Rectal smooth muscle tissue (tissue), 1 donor: ENCODE measurements at regions not wholly inside any gene's neighbourhood (a gene's known extent, or its start where the extent isn't known, plus 50 kb on each side); places are given as distances from the start of the nearest gene placed in this dataset.
"Not testable (repeated sequence)": the region's sequence is repeated elsewhere in the genome, so short reads cannot be mapped to it uniquely, and the experiment has no call there.

Experiments used
- H3K27ac ChIP-seq: one replicate; pipeline ENCODE4 v1.7.0; 2013; ENCODE audit warnings: low read depth, low read length, inconsistent platforms
- H3K27me3 ChIP-seq: one replicate; pipeline ENCODE4 v1.7.0; 2013; ENCODE audit warnings: low read length; ENCODE audit not compliant: control insufficient read depth, insufficient read depth
- H3K36me3 ChIP-seq: one replicate; pipeline ENCODE4 v1.7.0; 2013; ENCODE audit warnings: low read length; ENCODE audit not compliant: control insufficient read depth, insufficient read depth
- H3K4me1 ChIP-seq: one replicate; pipeline ENCODE4 v1.7.0; 2013; ENCODE audit warnings: low read length; ENCODE audit not compliant: control insufficient read depth, insufficient read depth
- H3K4me3 ChIP-seq: one replicate; pipeline ENCODE4 v1.7.0; 2013; ENCODE audit warnings: low read length
- H3K9ac ChIP-seq: one replicate; pipeline ENCODE4 v1.7.0; 2013; ENCODE audit warnings: low read length

DNA sequence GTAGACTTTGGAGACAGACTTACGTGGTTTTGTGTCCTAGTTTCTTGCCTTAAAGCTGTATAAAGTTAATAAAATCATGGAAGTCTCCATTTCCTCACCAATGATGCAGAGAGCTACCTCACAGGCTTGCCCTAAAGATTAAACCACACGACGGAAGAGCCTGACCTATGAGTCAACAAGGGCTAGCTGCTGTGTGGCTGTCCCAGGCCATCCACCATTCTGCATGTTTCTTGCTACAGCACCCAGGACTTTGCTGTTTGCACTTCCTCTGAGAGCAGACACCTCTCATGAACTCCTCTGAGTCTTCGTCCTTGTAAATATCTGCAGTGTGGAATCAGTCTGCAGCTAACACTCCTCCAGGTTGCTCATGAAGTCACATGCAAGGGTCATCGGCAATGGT is 160.0 kb upstream of the TRIB2 start:
- H3K4me1 ChIP-seq, result peaks cover 5% of the 10 kb centered on the region
- no peaks in the 10 kb centered on the region for H3K27me3 ChIP-seq
- no peak overlapping the region for H3K9ac ChIP-seq
- H3K27ac ChIP-seq, result no peak overlapping the region
- H3K4me3 ChIP-seq, result no peak overlapping the region
- H3K36me3 ChIP-seq, result no peaks in the 10 kb centered on the region

DNA sequence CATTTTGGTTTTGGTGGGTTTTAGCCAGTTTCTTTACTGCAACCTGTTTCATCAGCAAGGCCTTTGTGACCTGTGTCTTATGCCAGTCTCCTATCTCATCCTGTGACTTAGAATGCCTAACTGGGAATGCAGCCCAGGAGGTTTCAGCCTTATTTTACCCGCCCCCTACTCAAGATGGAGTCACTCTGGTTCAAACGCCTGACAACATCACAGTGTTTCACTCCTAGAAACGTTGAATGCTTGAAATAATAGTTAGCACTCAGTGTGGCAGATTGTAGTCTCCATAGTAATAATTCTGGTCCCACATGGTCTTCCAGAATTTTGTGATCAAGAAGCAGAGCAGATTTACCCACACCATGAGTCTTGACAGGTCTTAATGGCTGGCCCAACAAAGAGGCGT is 159.0 kb upstream of the TRIB2 start:
- no peaks in the 10 kb centered on the region for H3K36me3 ChIP-seq

DNA sequence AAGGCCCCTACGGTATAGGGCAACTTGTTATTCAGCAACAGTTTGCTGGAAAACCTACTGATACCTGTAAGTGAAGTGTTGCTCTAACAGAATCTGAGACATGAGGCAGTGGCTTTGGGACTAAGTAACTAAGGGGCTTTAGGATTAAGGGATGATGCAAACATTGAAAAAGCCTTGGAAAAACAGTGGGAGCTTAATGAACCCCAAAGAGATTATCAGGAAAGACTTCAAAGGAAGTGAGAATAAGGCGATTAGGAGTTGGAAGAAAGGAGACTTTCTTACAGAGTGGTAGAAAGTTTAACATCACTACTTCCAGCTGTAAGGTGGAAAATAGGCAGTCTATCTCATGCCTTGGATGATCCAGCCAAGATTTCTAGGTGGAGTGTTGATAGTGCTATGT is 158.2 kb upstream of the TRIB2 start:
- peaks cover 5% of the 10 kb centered on the region for H3K4me1 ChIP-seq
- no peaks in the 10 kb centered on the region for H3K36me3 ChIP-seq
- no peaks in the 10 kb centered on the region for H3K27me3 ChIP-seq
- no peak overlapping the region for H3K9ac ChIP-seq
- no peak overlapping the region for H3K4me3 ChIP-seq
- H3K27ac ChIP-seq, result no peak overlapping the region

More for the DNA sequence above, 159.0 kb upstream of the TRIB2 start:
- no peak overlapping the region for H3K27ac ChIP-seq
- H3K27me3 ChIP-seq, result no peaks in the 10 kb centered on the region
- no peak overlapping the region for H3K4me3 ChIP-seq
- H3K9ac ChIP-seq, result no peak overlapping the region
- H3K4me1 ChIP-seq, result peaks cover 5% of the 10 kb centered on the region

DNA sequence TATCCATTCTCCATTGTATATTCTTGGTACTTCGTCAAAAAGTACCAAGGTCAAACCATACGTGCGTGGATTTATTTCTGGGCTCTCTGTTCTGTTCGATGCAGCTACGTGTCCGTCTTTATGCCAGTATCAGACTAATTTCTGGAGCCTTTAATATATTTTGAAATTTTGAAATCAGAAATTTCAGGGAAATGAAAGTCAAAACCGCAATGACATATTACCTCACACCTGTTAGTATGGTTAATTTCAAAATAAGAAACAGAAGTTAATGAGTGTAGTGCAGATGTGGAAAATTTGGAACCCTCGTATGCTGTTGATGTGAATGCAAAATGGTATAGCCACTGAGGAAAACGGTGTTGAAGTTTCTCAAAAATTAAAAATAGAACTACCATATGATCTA is 156.1 kb upstream of the TRIB2 start:
- H3K36me3 ChIP-seq, result no peaks in the 10 kb centered on the region
- H3K9ac ChIP-seq, result no peak overlapping the region
- H3K27ac ChIP-seq, result no peak overlapping the region
- no peaks in the 10 kb centered on the region for H3K27me3 ChIP-seq
- no peaks in the 10 kb centered on the region for H3K4me1 ChIP-seq
- H3K4me3 ChIP-seq, result no peak overlapping the region

DNA sequence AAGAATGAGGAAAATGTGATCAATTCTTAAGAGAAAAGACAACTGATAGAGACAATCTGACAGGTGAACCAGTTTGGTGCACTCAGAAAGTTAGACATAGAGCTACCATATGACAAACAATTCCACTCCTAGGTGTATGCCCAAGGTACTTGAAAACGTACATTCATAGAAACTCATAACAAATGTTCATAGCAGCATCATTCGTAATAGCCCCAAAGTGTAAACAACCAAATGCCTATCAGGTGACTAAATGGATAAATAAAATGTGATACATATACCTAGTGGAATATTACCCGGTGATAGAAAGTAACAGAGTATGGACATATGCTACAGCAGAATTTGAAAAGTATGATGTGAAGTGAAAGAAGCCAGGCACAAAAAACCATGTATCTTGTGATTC is 149.3 kb upstream of the TRIB2 start:
- Histone ChIP-seq H3K36me3 (no peaks in the 10 kb centered on the region), H3K9ac (no peak overlapping the region), H3K4me1 (no peaks in the 10 kb centered on the region), H3K27ac (no peak overlapping the region), H3K4me3 (no peak overlapping the region), H3K27me3 (no peaks in the 10 kb centered on the region)

DNA sequence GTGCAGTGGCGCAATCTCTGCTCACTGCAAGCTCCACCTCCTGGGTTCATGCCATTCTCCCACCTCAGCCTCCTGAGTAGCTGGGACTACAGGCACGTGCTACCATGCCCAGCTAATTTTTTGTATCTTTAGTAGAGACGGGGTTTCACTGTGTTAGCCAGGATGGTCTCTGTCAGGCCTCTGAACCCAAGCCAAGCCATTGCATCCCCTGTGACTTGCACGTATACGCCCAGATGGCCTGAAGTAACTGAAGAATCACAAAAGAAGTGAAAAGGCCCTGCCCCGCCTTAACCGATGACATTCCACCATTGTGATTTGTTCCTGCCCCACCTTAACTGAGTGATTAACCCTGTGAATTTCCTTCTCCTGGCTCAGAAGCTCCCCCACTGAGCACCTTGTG is 147.2 kb upstream of the TRIB2 start:
- H3K27me3 ChIP-seq, H3K4me3 ChIP-seq, H3K27ac ChIP-seq, H3K9ac ChIP-seq, H3K4me1 ChIP-seq, H3K36me3 ChIP-seq: not testable (repeated sequence)

DNA sequence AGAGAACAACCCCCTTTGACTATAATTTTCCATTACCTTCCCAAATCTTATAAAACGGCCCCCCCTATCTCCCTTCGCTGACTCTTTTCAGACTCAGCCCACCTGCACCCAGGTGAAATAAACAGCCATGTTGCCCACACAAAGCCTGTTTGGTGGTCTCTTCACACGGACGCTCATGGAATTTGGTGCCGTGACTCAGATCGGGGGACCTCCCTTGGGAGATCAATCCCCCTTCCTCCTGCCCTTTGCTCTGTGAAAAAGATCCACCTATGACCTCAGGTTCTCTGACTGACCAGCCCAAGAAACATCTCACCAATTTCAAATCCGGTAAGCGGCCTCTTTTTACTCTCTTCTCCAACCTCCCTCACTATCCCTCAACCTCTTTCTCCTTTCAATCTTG is 146.8 kb upstream of the TRIB2 start:
- not testable (repeated sequence) for H3K36me3 ChIP-seq, H3K4me1 ChIP-seq, H3K27me3 ChIP-seq, H3K27ac ChIP-seq, H3K9ac ChIP-seq, H3K4me3 ChIP-seq

DNA sequence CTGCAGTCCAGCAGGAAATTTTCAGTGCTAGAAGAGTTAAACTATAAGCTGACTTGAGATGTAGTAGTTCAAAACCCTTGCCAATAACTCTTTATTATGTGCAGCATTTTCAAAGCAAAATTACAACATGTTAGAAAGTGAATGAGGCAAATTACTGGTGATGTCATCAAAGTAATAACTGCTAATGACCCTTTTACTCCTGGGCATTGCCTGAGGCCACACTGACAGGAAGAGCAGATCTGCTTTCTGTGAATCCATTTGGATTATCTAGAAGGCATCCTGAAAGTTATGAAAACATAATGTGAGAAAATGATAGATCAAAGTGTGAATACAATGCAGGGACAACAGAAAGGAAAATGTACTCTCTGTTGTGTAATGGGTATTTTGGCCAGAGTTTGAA is 139.6 kb upstream of the TRIB2 start:
- Histone ChIP-seq H3K27me3 (no peaks in the 10 kb centered on the region), H3K9ac (no peak overlapping the region), H3K4me1 (no peaks in the 10 kb centered on the region), H3K36me3 (no peaks in the 10 kb centered on the region), H3K27ac (no peak overlapping the region), H3K4me3 (no peak overlapping the region)

DNA sequence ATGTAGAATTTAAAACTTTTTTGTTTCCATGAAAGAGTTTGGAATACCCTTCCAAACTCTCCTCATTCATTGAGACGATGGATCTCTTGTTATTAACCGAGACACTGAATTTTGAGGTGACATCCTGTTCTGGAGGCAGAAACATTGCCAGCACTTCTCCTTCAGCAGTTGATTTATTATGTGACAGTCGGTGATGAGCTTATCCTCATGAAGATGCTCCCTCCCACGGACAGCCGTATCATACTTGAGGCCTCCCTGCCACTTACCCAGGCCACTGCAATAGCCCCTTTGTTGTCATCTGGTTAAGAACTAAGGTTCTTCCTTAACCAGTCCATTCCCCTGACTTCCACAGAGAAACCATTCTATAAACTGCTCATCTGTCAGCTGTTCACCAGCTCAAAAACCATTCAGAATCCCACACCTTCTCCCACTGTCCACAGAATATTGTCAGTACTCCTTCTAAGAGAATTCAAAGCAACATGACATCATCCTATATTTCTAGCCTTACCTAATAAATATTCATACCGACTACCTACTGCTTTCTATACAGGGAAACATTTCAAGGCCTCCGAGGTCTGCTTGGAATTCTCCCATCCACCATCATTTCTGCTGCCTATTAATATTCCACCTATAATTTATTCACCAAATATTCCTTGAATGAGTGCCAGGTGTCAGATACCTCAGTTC is 139.0 kb upstream of the TRIB2 start:
- Histone ChIP-seq H3K4me1 (no peaks in the 10 kb centered on the region), H3K27ac (no peak overlapping the region)

DNA sequence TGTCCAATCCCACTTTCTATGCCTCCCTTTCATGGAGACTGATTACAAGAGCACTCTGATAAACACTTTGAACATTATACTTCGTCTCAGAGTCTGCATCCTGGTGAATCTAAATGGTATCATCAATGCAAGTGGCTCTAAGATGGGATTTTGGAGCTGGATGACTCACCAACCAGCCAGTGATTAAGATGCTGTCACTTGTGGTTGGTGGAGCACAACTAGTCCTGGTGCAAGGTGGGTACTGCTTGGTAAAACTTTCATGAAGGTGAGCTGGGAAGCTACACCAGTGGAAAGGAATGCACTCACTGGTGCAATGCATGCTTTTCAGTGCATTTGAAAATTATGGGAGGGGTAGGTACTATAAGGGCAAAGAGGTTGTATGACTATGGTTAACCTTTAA is 137.7 kb upstream of the TRIB2 start:
- no peaks in the 10 kb centered on the region for H3K4me1 ChIP-seq
- H3K27me3 ChIP-seq, result no peaks in the 10 kb centered on the region
- H3K27ac ChIP-seq, result no peak overlapping the region
- H3K36me3 ChIP-seq, result no peaks in the 10 kb centered on the region
- H3K9ac ChIP-seq, result no peak overlapping the region
- no peak overlapping the region for H3K4me3 ChIP-seq

More for the DNA sequence above, 139.0 kb upstream of the TRIB2 start:
- Histone ChIP-seq H3K4me3 (no peak overlapping the region), H3K36me3 (no peaks in the 10 kb centered on the region), H3K9ac (no peak overlapping the region), H3K27me3 (no peaks in the 10 kb centered on the region)

DNA sequence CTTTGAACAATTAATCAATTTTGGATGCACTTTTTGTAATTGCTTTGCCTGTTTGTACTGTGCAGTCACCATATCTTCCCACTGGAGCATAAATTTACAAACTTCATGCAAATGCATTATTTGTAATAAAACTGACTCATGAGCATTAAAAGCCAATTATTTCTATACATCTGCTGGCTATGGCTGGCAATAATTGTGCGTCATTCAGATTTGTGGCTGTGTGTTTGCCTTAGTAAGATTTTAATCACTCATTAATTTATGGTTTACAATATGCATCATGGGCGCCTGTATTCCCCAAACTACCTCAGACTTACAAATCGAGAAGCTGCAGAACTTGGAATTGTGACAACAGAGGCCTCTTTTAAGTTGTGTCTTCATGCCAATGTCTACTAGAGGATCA is 132.4 kb upstream of the TRIB2 start:
- H3K27me3 ChIP-seq, result no peaks in the 10 kb centered on the region
- H3K9ac ChIP-seq, result no peak overlapping the region
- H3K36me3 ChIP-seq, result no peaks in the 10 kb centered on the region
- H3K4me1 ChIP-seq, result no peaks in the 10 kb centered on the region
- no peak overlapping the region for H3K27ac ChIP-seq
- H3K4me3 ChIP-seq, result no peak overlapping the region

DNA sequence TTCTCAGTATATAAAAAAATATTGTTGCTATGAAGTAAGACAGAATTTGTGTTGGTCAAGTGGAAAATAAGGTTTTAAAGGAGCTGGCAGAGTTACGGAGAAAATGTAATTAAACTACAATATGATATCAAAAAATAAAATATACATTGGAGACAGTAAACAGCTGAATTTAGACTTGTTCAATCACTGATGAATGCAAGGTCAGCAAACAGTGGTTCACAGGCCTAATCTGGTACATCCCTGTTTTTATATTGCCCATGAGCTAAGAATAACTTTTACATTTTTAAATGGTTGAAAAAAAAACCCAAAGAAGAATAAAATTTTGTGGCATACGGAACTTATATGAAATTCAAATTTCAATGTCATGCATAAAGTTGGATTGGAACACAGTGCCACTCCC is 131.0 kb upstream of the TRIB2 start:
- no peak overlapping the region for H3K4me3 ChIP-seq
- H3K4me1 ChIP-seq, result no peaks in the 10 kb centered on the region
- no peak overlapping the region for H3K9ac ChIP-seq
- no peaks in the 10 kb centered on the region for H3K27me3 ChIP-seq
- no peaks in the 10 kb centered on the region for H3K36me3 ChIP-seq
- H3K27ac ChIP-seq, result no peak overlapping the region

DNA sequence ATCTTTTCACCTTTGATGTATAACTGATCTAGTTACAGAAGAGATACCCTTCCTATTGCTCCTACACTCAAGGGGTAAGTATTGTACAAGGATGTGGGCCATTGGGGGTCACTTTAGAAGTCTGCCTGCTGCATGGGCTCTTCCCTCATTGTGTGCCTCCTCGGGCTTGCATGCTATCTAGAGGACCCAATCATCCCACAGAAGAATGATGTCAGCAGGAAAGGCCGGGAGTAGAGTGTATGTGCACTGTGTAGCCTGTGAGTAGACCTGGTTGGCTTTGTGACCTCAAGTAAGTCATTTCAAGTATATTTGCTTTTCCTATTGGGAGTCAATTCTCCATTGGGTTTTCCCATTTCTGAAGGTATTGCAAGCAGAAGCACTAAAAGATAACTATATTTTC is 129.5 kb upstream of the TRIB2 start:
- Histone ChIP-seq H3K9ac (no peak overlapping the region), H3K4me1 (no peaks in the 10 kb centered on the region), H3K27me3 (no peaks in the 10 kb centered on the region), H3K36me3 (no peaks in the 10 kb centered on the region), H3K4me3 (no peak overlapping the region), H3K27ac (no peak overlapping the region)
